ENCODE measurements at regions not wholly inside any gene's neighbourhood (a gene's known extent, or its start where the extent isn't known, plus 50 kb on each side); places are given as distances from the start of the nearest gene placed in this dataset.

GRCh38 chr12:43094886-43095575, 457.0 kb downstream of the ADAMTS20 start:
- DNase-seq: no peak

GRCh38 chr12:43090981-43091380, 461.0 kb downstream of the ADAMTS20 start:
- no peak for DNase-seq

- DNase-seq: no peak
Measured at GRCh38 chr12:43087195-43088091, 464.6 kb downstream of the ADAMTS20 start.

GRCh38 chr12:43079476-43079875, 472.5 kb downstream of the ADAMTS20 start:
- DNase-seq: no peak

GRCh38 chr12:43078976-43079375, 473.0 kb downstream of the ADAMTS20 start:
- no peak for DNase-seq

GRCh38 chr12:43072431-43072830, 479.6 kb downstream of the ADAMTS20 start:
- DNase-seq: no peak

GRCh38 chr12:43069768-43070221, 480.2 kb upstream of the PRICKLE1 start:
- DNase-seq: no peak

GRCh38 chr12:43066471-43066870, 476.9 kb upstream of the PRICKLE1 start:
- no peak for DNase-seq

GRCh38 chr12:43063650-43064049, 474.1 kb upstream of the PRICKLE1 start:
- no peak for DNase-seq

- DNase-seq: no peak
Measured at GRCh38 chr12:43062201-43062895, 472.8 kb upstream of the PRICKLE1 start.

- no peak for DNase-seq
Measured at GRCh38 chr12:43060742-43061141, 471.2 kb upstream of the PRICKLE1 start.

- DNase-seq: no peak
Measured at GRCh38 chr12:43058616-43059015, 469.1 kb upstream of the PRICKLE1 start.

GRCh38 chr12:43057566-43057965, 468.0 kb upstream of the PRICKLE1 start:
- DNase-seq: no peak

- no peak for DNase-seq
Measured at GRCh38 chr12:43054085-43054484, 464.5 kb upstream of the PRICKLE1 start.

- peak; percentile 68 to 89 for DNase-seq
Measured at GRCh38 chr12:43052441-43052840, 462.9 kb upstream of the PRICKLE1 start.

GRCh38 chr12:43044241-43044640, 454.7 kb upstream of the PRICKLE1 start:
- no peak for DNase-seq

GRCh38 chr12:43038991-43039390, 449.4 kb upstream of the PRICKLE1 start:
- DNase-seq: no peak

GRCh38 chr12:43029971-43030370, 440.4 kb upstream of the PRICKLE1 start:
- DNase-seq: no peak

GRCh38 chr12:43028826-43029225, 439.3 kb upstream of the PRICKLE1 start:
- no peak for DNase-seq

GRCh38 chr12:43022838-43023237, 433.3 kb upstream of the PRICKLE1 start:
- DNase-seq: no peak

- no peak for DNase-seq
Measured at GRCh38 chr12:43015090-43015737, 425.7 kb upstream of the PRICKLE1 start.

- no peak for DNase-seq
Measured at GRCh38 chr12:43011383-43011926, 421.9 kb upstream of the PRICKLE1 start.

GRCh38 chr12:43009846-43010240, 420.3 kb upstream of the PRICKLE1 start:
- no peak for DNase-seq
